ENCODE measurements at regions not wholly inside any gene's neighbourhood (a gene's known extent, or its start where the extent isn't known, plus 50 kb on each side); places are given as distances from the start of the nearest gene placed in this dataset.

GRCh38 chr14:101197595-101198397 is 294.3 kb upstream of the RTL1 start:
- DNase-seq: no peak

- no peak for DNase-seq
Observed at GRCh38 chr14:101198398-101199027, 295.0 kb upstream of the RTL1 start.

DNA sequence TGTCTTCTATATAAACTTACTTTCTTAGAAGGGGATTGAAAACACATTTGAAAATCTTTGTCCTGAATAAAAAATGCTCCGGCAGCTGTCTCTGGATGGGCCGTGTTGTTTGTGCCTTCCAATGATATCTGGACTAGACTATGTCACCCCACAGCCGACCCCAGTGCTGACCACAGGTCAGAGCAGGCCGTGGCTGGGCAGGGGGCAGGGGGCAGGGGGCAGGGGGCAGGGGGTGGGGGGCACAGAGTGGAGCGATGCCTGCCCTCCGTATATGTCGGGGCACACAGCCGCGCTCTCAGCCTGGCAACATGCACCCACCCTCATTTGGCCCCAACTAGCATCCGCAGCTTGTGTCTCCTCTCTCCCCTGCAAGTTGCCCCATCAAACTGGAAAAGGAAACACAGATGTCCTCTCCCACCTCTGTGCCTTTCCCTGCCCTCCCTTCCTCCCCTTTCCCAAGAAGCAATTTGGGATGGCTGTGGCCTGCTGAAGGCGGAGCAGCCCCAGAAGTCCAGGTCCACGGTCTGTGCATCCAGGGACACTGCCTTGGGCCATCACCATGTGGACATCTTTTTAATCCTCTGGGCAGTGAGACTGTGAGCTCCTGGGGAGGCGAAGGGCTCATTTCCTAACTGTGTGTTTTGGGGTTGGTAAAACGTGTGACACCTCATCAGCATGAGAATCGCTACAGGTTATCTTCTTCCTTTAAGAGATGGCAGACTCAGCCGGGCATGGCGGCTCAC is 295.7 kb upstream of the RTL1 start:
- no peak for DNase-seq

GRCh38 chr14:101200008-101200649 is 296.6 kb upstream of the RTL1 start:
- DNase-seq: no peak

GRCh38 chr14:101200650-101201516 is 297.4 kb upstream of the RTL1 start:
- DNase-seq: no peak

- DNase-seq: no peak
Observed at GRCh38 chr14:101201535-101202151, 298.1 kb upstream of the RTL1 start.

DNA sequence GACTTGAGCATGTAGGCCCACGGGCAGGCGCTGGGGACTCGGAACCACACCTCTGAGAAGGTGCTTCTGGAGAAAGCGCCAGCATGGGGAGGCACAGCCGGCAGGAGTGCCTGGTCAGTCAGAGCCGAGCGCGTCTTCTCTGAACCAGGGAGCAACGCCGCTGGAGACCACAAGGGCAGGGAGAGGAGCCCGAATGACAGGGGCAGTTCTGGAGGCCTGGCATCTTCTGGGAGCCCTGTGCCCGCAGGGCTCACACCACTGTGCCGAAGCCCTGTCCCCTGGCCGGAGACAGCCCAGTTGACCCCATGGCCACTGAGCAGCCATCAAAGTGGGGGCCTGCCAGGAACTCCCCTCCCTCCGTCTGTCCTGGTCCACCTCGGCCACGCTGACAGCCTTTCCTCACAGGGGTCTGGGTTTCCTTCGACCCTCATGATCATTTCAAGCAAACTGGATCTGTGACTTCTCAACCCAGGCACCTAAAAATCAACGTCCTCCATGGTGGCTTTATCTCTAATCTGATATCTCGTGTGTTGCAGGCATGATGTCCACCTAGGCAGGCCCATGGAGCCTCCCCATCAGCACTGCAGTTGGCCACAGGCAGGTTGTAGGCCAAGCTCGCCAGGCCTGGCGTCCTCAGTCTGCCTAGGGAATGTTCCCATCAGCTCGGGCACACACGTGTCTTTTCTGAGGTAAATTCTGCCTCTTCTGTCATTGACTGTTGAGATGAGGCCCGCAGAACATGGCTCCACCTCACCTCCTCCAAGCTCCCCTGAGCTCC is 299.3 kb upstream of the RTL1 start:
- DNase-seq: no peak

GRCh38 chr14:101206556-101206955 is 303.0 kb upstream of the RTL1 start:
- no peak for DNase-seq

DNA sequence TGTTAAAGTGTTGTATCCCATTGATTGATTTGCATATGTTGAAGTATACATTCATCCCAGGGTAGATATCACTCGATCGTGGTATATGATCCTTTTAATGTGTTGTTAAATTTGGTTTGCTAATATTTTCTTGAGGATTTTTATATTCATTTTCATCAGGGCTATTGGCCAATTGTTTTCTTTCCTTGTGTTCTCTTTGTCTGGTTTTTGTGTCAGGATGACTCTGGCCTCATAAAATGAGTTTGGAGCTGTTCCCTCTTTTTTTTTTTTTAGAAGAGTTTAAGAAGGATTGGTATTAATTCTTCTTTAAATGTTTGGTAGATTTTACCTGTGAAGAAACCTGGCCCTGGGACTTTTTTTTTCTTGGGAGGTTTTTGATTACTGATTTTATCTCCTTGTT is 303.5 kb upstream of the RTL1 start:
- DNase-seq: no peak

- DNase-seq: no peak
Observed at GRCh38 chr14:101207897-101208296, 304.4 kb upstream of the RTL1 start.

DNA sequence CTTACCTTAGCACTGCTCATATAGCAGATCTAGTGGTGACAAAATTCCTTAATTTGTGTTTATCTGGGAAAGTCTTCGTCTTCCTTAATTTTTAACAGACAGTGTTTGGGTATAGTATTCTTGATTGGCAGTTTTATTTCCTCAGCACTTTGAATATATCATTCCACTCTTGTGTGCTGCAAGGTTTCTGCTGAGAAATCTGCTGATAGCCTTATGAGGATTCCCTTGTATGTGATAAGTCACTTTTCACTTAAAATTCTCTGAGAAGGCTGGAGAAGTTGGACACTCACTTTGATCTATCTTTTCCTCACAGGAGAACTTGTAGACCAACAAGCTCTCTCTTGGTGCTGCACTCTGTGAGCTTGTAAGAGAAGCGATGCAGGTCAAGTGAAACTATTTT is 306.1 kb upstream of the RTL1 start:
- no peak for DNase-seq

DNA sequence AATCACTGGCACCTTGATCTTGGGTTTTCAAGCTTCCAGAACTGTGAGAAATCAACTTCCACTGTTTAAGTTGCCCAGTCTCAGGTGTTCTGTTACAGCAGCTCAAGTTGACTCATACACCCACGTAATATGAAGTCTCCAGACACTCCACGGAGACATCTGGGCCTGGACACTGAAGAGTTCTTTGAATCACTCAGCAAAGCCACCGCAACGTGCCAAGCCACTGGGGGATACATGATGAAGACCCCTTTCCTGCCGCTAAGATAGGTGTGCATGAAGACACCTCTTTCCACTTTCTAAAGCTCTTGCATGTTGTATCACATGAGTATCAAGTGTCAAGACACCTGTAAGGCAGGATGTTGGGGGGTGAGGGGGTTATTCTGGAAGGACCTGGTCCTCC is 311.7 kb upstream of the RTL1 start:
- DNase-seq: no peak

DNA sequence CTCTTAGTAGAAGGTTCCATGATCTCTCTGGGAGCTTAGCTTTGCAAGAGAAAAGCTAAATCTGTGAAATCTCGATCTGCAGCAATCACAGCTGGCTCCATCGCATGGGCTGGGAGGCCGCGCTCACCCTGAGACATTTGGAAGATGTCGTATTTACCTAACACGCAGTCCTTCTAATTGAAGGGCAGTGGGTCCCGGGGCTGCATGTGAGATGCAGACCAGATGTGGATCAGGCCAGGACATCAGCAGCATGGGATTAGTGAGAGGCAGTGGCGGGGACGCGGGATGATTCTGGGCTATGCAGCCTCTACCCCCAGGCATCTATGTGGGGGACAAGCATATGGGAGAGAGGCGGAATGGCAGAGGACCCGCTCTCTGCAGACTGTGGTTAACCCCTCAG is 312.4 kb upstream of the RTL1 start:
- DNase-seq: no peak

DNA sequence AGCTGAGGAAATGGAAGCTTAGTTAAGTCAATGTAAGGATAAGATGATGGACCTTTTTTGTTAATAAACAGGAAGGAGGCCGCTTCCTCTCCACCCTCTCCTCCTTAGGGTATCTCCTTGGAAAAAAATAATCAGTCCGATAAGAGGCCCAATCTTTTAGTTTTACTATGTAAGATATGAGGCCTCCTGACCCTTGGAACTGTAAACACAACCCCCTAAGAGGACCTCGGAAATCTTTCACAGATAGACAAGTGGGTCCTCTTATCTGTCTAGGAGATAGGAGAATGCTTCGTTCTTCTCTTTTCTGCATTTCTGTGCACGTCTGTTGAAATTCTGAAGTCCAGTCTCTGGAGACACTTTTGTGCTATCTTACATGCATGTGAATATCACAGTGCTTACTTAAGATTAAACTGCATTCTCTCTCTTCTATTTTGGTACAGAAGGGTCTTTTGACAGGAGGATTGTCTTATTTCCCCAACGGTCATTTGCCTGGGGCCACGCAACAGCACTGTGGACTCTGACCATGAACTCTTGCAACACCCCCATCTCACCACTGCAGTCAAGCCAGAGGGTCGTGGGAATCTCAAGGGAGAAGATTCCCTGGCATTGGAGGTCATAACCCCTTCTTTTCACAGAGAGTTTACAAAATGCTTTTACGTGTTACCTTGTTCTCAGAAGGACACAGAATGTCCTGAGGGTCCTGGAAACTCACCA is 313.0 kb upstream of the RTL1 start:
- DNase-seq: no peak

DNA sequence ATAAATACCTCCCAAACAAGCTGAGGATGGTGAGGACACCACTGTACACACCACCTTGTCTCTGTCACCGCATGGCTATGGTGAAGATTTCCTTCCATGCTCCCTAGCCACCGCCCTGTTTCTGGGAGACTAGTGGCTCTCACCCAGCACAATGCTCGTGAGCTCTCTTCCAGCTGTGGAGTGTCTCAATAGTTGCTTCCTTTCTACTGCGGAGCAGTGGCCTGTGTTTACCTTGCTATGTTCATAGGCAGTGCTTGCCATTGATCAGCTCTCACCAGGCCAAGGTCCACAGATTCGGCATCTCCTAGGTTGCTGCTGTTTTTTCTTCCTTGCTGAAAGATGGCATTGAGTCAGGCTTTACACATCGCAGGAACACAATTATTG is 313.6 kb upstream of the RTL1 start:
- no peak for DNase-seq

- no peak for DNase-seq
Observed at GRCh38 chr14:101217616-101218371, 314.3 kb upstream of the RTL1 start.

- DNase-seq: no peak
Observed at GRCh38 chr14:101219896-101220703, 316.6 kb upstream of the RTL1 start.

GRCh38 chr14:101220921-101221510 is 317.5 kb upstream of the RTL1 start:
- no peak for DNase-seq

Measured in NCI-H1436 (cell line).